ENCODE measurements at regions not wholly inside any gene's neighbourhood (a gene's known extent, or its start where the extent isn't known, plus 50 kb on each side); places are given as distances from the start of the nearest gene placed in this dataset.

DNA sequence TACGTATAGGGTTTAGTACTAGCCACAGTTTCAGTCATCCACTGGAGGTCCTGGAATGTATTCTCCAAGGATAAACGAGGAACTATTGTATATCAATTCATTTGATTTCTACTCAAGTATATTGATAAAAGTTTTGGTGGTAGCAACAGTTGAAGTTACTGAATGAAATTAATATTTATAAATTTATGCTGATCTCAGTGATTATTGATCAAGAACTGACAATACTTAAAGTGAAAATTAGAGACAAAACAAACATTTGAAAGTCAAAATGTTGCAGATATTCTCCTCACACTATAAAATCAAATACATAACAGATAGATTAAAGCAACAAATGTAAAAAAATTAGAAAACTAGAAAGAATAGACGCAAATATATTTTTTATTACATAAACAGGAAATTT, 150.9 kb upstream of the SLC35G4 start:
- TF ChIP-seq, protein P1, sequence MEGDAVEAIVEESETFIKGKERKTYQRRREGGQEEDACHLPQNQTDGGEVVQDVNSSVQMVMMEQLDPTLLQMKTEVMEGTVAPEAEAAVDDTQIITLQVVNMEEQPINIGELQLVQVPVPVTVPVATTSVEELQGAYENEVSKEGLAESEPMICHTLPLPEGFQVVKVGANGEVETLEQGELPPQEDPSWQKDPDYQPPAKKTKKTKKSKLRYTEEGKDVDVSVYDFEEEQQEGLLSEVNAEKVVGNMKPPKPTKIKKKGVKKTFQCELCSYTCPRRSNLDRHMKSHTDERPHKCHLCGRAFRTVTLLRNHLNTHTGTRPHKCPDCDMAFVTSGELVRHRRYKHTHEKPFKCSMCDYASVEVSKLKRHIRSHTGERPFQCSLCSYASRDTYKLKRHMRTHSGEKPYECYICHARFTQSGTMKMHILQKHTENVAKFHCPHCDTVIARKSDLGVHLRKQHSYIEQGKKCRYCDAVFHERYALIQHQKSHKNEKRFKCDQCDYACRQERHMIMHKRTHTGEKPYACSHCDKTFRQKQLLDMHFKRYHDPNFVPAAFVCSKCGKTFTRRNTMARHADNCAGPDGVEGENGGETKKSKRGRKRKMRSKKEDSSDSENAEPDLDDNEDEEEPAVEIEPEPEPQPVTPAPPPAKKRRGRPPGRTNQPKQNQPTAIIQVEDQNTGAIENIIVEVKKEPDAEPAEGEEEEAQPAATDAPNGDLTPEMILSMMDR (IDR thresholded peaks at IDR 0.05) = no peak
- TF ChIP-seq POLR2A (IDR thresholded peaks at IDR 0.05) = no peak

All from Peyer's patch (tissue), 4 donors.